GM21447 (cell line): ENCODE measurements at regions not wholly inside any gene's neighbourhood (a gene's known extent, or its start where the extent isn't known, plus 50 kb on each side); places are given as distances from the start of the nearest gene placed in this dataset.
"Not testable (repeated sequence)": the region's sequence is repeated elsewhere in the genome, so short reads cannot be mapped to it uniquely, and the experiment has no call there.

Experiments
- ATAC-seq: cut with Tn5 transposase; IDR thresholded peaks from one replicate; pipeline ENCODE4 v1.9.1; 2021; ENCODE audit not compliant: unreplicated experiment

DNA sequence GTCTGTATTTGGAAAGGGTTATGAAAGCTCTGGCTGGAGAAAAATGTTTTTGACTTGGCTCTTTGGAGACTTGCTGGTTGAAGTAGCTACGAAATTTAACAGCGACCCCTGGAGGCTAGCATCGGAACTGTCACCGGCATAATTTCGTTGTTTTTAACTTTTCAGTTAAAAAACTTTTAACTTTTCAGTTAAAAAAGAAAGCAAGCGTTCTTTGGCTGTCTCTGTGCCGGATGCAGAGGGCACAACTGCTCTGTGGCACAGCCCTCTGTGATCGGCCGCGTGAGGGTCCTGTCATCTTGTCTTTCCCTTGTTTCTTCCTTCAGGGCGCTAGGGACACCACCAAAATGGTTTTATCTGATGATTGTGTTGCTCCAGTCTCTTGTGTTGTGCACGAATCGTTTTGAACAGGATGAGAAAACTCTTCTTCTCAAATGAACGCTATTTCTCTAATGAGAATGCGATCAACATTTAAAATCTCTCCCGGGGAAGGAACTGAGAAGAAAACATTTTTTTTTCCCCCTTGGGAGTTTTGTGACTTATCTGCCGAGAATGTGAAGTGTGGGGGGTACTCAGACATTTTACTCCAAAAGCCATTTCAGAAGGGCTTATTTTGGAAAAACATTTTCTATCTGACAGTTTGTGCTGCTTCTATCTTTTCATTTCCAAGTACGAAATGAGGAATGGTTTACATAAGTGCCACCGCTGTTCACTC lies 57.1 kb downstream of the ADCYAP1 start:
- ATAC-seq = no peak

DNA sequence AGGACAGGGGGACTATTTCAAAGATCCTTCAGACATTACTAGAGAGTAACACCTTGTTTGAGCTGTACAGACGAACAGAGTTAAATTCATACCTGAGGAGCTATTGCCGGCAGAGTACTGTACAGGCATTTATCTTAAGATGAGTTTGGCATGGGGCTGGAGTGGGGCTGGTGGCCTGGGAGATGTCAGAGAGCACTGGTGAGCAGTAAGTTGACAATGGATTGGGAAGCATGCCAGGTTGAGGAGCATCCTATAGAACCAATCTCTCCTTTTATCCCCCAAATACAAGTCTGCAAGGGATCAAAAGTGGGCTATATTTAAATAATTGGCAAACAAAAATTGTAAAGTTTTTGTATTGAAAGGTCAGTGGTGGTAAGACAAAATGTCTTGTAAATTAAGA lies 58.6 kb downstream of the ADCYAP1 start:
- ATAC-seq = no peak

DNA sequence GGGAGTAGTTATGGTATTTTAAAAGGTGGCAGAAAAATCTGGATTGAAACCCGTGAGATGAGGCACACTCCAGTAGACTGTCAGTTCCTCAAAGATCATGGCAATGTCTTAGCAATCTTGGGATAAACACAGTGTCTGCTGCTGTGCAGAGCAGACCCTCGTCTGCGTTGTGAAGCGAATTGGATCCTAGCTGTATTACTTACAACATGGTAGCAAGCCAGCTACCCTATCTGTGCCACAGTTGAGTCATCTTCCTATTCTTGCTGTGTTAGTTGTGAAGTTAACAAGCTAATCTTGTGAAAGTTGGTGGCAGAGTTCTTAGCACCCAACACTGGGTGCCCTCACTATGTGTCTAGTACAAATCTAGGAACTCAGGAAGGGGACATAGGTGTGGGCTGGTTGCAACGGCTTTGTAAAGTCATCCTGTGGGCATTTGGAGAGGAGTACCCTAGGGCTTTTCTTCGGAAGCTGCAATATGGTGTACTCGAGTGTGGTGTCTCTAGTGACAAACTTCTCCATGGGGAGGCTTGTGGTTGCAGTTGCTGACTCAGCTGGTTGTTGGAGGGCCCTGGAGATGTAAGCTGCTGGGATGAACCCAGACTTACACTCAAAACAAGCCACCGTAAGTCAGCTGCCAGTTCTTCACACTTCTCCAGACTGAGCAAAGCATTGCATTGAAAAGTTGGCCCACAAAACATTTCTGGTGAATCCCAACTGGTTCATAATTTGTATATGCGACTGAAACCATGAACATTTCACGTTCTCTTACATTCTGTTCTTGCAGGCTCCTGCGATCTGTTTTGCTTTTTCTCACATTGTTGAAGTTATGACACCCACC lies 61.5 kb downstream of the ADCYAP1 start:
- ATAC-seq = no peak

GRCh38 chr18:966759-967576 lies 62.3 kb downstream of the ADCYAP1 start:
- ATAC-seq = no peak

GRCh38 chr18:968910-969309 lies 64.2 kb downstream of the ADCYAP1 start:
- not testable (repeated sequence) for ATAC-seq

DNA sequence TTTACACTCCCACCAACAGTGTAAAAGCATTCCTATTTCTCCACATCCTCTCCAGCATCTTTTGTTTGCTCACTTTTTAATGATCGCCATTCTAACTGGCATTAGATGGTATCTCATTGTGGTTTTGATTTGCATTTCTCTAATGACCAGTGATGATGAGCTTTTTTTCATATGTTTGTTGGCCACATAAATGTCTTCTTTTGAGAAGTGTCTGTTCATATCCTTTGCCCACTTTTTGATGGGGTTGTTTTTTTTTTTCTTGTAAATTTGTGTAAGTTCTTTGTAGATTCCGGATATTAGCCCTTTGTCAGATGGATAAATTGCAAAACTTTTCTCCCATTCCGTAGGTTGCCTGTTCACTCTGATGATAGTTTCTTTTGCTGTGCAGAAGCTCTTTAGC lies 64.6 kb downstream of the ADCYAP1 start:
- ATAC-seq = not testable (repeated sequence)

DNA sequence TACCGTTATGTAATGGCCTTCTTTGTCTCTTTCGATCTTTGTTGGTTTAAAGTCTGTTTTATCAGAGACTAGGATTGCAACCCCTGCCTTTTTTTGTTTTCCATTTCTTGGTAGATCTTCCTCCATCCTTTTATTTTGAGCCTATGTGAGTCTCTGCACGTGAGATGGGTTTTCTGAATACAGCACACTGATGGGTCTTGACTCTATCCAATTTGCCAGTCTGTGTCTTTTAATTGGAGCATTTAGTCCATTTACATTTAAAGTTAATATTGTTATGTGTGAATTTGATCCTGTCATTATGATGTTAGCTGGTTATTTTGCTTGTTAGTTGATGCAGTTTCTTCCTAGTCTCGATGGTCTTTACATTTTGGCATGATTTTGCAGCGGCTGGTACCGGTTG lies 69.9 kb downstream of the ADCYAP1 start:
- ATAC-seq = not testable (repeated sequence)

- ATAC-seq = not testable (repeated sequence)
Measured at GRCh38 chr18:976393-977128, 71.9 kb downstream of the ADCYAP1 start.

- not testable (repeated sequence) for ATAC-seq
Measured at GRCh38 chr18:977327-977726, 72.7 kb downstream of the ADCYAP1 start.

DNA sequence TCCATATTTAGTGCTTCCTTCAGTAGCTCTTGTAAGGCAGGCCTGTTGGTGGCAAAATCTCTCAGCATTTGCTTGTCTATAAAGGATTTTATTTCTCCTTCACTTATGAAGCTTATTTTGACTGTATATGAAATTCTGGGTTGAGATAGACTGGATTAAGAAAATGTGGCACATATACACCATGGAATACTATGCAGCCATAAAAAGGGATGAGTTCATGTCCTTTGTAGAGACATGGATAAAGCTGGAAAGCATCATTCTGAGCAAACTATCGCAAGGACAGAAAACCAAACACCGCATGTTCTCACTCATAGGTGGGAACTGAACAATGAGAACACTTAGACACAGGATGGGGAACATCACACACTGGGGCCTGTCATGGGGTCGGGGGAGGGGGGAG lies 73.1 kb downstream of the ADCYAP1 start:
- ATAC-seq = not testable (repeated sequence)

GRCh38 chr18:980586-980985 lies 75.9 kb downstream of the ADCYAP1 start:
- no peak for ATAC-seq

- ATAC-seq = no peak
Measured at GRCh38 chr18:984004-984403, 79.3 kb downstream of the ADCYAP1 start.

GRCh38 chr18:985212-985661 lies 80.6 kb downstream of the ADCYAP1 start:
- no peak for ATAC-seq

DNA sequence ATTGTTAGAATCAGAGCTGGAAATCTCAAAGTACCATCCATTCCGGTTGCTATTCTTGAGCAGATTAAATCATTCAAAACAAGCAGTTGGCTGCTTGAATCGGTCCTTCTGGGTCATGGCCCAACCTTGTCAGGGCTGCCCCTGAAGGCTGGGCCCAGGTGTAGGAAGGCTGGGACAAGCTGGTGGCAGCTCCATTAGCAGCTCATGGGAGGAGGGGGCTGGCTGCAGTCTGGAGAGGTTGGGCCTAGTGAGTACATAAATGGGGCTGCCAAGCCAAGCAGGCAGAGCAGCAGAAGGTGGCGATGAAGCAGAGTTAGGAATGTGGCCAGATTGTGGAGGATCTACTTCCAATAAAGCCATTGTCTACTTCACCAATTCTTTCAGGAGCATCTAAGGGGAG lies 81.4 kb downstream of the ADCYAP1 start:
- no peak for ATAC-seq

DNA sequence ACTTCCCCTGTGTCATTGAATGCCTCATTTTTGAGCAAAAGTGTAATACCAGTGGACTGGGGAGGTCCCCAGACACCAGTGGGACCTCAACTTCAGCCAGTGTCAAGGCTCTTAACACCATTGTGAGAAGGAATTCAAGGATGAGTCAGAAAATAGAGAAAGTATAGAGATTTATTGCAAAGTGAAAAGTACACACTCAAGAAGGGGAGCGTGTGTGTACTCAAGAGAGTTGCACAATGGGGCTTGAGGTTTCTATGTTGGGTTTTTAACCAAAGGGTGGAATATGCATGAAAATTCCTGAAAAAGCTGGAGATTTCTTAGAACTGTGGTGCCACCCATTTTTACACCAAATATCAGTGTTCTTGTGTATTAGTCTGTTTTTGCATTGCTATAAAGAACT lies 81.9 kb downstream of the ADCYAP1 start:
- ATAC-seq = no peak

DNA sequence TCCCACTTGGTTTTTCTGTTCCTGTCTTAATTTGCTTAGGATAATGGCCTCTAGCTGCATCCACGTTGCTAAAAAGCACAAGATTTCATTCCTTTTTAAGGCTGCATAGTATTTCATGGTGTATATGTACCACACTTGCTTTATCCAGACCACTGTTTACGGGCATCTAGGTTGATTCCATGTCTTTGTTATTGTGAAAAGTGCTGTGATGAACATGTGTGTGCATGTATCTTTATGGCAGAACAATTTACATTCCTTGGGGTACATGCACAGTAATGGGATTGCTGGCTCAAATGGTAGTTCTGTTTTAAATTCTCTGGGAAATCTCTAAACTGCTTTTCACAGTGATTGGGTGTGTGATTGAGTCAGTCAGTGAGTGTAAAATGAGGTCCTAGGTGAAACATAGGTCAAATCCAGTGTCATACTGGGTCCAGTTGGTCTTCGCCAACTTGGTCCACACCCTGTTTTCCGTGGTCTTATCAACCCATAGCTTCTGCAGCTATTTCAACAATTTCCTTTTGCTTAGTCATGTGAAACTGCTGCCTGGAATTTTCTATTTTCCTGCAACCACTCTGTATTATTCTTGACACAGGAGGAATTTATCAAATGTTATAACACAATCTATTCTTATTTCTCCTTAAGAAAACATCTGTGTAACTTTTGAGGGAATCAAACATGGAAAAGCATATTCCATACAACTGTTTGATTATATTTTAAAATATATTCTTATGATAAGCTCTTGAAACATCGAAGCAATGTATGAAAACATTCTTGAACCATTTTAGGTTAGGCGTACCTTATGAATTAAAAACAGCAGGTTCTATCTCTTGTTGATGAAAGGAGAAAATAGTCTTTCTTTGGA lies 82.9 kb downstream of the ADCYAP1 start:
- no peak for ATAC-seq

GRCh38 chr18:989425-989824 lies 84.8 kb downstream of the ADCYAP1 start:
- ATAC-seq = no peak

DNA sequence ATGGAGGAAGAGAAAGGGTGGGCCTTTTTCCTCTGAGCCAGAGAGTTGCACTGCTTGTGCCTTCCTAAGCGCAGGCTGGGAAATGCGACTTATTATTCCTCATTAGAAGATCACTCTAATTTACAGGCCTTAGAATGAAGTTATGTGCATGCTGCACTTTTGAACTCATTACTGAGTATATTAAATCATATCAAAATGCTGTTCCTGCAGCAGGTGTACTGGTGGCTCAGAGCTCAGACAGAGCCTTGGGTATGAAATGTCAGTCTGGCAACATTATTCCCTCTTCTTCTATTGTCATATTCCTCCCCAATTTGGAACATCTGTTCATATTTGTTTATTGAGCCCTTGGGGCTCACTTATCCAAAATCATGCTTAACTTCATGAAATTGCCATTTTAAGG lies 85.5 kb downstream of the ADCYAP1 start:
- ATAC-seq = no peak

- no peak for ATAC-seq
Measured at GRCh38 chr18:991441-991840, 86.8 kb downstream of the ADCYAP1 start.

DNA sequence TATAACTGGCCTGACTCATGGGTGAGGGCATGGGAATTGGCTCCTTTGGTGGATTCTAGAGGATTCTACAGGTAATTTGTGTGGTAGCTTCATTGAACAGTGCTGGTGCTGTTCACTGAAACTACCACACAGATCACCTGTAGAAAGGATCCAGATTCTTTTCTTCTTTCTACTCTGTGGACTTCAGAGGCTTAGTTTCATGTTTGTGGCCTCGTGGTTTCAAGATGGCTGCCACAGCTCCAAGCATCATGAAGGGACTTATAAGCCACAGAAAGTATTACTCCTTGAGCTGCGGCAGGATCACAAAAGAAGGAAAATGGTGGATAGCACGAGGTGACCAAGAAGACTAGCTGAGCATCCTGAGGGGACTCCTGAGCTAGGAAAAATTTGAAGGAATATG lies 88.9 kb downstream of the ADCYAP1 start:
- no peak for ATAC-seq
